Caco-2 (cell line): ENCODE measurements at regions not wholly inside any gene's neighbourhood (a gene's known extent, or its start where the extent isn't known, plus 50 kb on each side); places are given as distances from the start of the nearest gene placed in this dataset.

Source experiments
- BruUV-seq: library from RNA; stranded (reverse); fragments of 400-500 nt; replicated peaks from 2 replicates; lab custom pipeline; 2021; lab: Mats Ljungman, UMichigan
- CTCF ChIA-PET: fragments of 300-600 bp; sonication (Branson Sonifier 250); formaldehyde crosslinking; loops from one replicate; lab custom pipeline; 2022; ENCODE audit warnings: antibody characterized with exemption; lab: Charles Lee
- POLR2A ChIA-PET: fragments of 300-600 bp; sonication (Branson Sonifier 250); formaldehyde crosslinking; loops from one replicate; lab custom pipeline; 2022; ENCODE audit warnings: antibody characterized with exemption; lab: Charles Lee
- DNase-seq, 2 experiments: peaks; one replicate each; pipeline versions ENCODE4 v3.0.0 to v3.0.0-alpha.2; 2020 to 2022
- H3K27me3 ChIP-seq: replicated peaks from 2 replicates; pipeline ENCODE4 v1.6.0; 2011; ENCODE audit warnings: low read length; ENCODE audit not compliant: control insufficient read depth, insufficient read depth
- H3K36me3 ChIP-seq: 2 replicates; pipeline ENCODE4 v1.5.1; 2011; ENCODE audit warnings: low read length; ENCODE audit not compliant: control insufficient read depth, insufficient read depth
- H3K4me1 ChIP-seq: fragments of 250-450 bp; sonication (Bioruptor Pico); 2 replicates; pipeline ENCODE4 v1.5.1; 2020; ENCODE audit warnings: mild to moderate bottlenecking
- H3K4me3 ChIP-seq: 2 replicates; pipeline ENCODE4 v1.5.1; 2011; ENCODE audit warnings: low read depth, mild to moderate bottlenecking, control low read depth, low read length
- H3K9me3 ChIP-seq: fragments of 250-450 bp; sonication (Bioruptor Pico); 2 replicates; pipeline ENCODE4 v1.5.1; 2020; ENCODE audit warnings: mild to moderate bottlenecking, moderate library complexity
- H3K27ac Mint-ChIP-seq: one replicate; pipeline ENCODE4 v1.8.0; 2022; ENCODE audit warnings: mixed read lengths; ENCODE audit not compliant: unreplicated experiment
- H3K27me3 Mint-ChIP-seq: one replicate; pipeline ENCODE4 v1.8.0; 2022; ENCODE audit warnings: mixed read lengths; ENCODE audit not compliant: insufficient read depth, unreplicated experiment
- H3K36me3 Mint-ChIP-seq: one replicate; pipeline ENCODE4 v1.8.0; 2022; ENCODE audit warnings: mild to moderate bottlenecking, mixed read lengths; ENCODE audit not compliant: insufficient read depth, unreplicated experiment
- H3K4me1 Mint-ChIP-seq: one replicate; pipeline ENCODE4 v1.8.0; 2022; ENCODE audit warnings: low read depth, mixed read lengths; ENCODE audit not compliant: unreplicated experiment
- H3K4me3 Mint-ChIP-seq: one replicate; pipeline ENCODE4 v1.8.0; 2022; ENCODE audit warnings: mild to moderate bottlenecking, moderate library complexity, mixed read lengths; ENCODE audit not compliant: unreplicated experiment
- H3K9me3 Mint-ChIP-seq: one replicate; pipeline ENCODE4 v1.8.0; 2022; ENCODE audit warnings: mixed read lengths; ENCODE audit not compliant: unreplicated experiment
- intact Hi-C: fragments of 100-400 bp; cut with micrococcal nuclease; formaldehyde crosslinking; loops from one replicate; pipeline ENCODE4 v1.10.0; 2022; ENCODE audit not compliant: unreplicated experiment
- TF ChIP-seq, protein P1 (sequence below), 2 experiments: fragments of 200-600 bp in 1 of 2; IDR thresholded peaks; 1 replicate in 1 of 2; 2 replicates in 1 of 2; pipeline versions ENCODE4 v1.5.1 to v1.8.0; 2011 to 2022; ENCODE audit warnings: antibody characterized with exemption in 1 of 2, control low read depth in 1 of 2, inconsistent platforms in 1 of 2, low read depth in 1 of 2, low read length in 1 of 2, mild to moderate bottlenecking in 1 of 2, moderate library complexity in 1 of 2; ENCODE audit not compliant: insufficient read depth in 1 of 2, severe bottlenecking in 1 of 2, unreplicated experiment in 1 of 2

DNA sequence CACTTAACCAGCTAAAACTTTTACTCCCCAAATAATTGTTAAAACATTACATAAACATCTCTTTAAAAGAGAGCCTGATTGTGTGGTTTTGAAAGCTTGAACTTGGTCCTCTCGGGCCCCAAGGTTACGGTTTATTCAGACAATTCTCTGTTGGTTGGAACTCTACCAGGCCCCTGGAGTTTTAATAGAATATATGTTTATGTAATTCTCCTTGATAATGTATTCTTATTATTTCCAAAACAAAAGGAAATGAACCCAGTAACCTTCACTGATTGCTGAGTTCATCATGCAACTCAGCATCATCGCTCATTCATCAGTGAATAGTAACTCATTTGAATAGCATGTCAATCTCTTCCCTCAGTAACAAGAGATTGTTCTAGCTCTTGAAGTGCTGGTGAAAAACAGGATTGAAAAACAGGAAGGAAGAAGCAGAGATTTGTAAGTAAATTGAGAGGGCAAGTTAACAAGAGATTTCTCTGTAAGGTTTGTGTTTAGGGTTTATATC is 464.5 kb upstream of the MARCKS start:
- no peaks in the 10 kb centered on the region for H3K36me3 Mint-ChIP-seq
- H3K4me3 Mint-ChIP-seq, result no peak overlapping the region
- H3K4me1 ChIP-seq, result no peaks in the 10 kb centered on the region
- no TSS peak for BruUV-seq
- no peak overlapping the region for H3K4me3 ChIP-seq
- no peaks in the 10 kb centered on the region for H3K4me1 Mint-ChIP-seq
- ChIA-PET CTCF (no interaction called here), POLR2A (no interaction called here)
- no peak for DNase-seq
- TF ChIP-seq, protein P1, sequence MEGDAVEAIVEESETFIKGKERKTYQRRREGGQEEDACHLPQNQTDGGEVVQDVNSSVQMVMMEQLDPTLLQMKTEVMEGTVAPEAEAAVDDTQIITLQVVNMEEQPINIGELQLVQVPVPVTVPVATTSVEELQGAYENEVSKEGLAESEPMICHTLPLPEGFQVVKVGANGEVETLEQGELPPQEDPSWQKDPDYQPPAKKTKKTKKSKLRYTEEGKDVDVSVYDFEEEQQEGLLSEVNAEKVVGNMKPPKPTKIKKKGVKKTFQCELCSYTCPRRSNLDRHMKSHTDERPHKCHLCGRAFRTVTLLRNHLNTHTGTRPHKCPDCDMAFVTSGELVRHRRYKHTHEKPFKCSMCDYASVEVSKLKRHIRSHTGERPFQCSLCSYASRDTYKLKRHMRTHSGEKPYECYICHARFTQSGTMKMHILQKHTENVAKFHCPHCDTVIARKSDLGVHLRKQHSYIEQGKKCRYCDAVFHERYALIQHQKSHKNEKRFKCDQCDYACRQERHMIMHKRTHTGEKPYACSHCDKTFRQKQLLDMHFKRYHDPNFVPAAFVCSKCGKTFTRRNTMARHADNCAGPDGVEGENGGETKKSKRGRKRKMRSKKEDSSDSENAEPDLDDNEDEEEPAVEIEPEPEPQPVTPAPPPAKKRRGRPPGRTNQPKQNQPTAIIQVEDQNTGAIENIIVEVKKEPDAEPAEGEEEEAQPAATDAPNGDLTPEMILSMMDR (IDR thresholded peaks at IDR 0.05; ENCODE audit: insufficient read depth in 1 of 2, low read depth in 1 of 2, low read length in 1 of 2, severe bottlenecking in 1 of 2, unreplicated experiment in 1 of 2), result no peak
- H3K27me3 ChIP-seq, result no peaks in the 10 kb centered on the region
- no peaks in the 10 kb centered on the region for H3K27me3 Mint-ChIP-seq
- H3K27ac Mint-ChIP-seq, result no peak overlapping the region
- no peaks in the 10 kb centered on the region for H3K9me3 Mint-ChIP-seq
- no peaks in the 10 kb centered on the region for H3K36me3 ChIP-seq
- intact Hi-C loops, result no loop called here
- no peaks in the 10 kb centered on the region for H3K9me3 ChIP-seq

DNA sequence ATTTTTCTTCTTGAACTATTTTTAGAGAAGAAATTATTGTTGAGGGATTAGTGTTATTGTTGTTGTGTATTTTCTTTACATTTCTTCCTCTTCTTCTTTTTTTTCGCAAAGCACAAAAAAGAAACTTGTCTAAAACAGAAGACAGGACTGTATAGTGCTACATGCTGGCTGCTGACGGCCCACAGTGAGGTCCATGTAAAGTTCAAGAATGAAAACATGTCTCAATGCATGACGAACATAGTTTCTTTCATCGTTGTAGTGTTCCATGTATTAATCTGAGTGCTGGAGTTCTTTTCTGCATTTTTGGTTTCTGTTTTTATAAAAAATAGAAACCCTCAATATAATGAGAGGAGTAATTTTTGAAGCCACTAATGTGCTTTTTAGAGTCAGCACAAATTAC is 462.9 kb upstream of the MARCKS start:
- no peak for DNase-seq
- H3K27me3 Mint-ChIP-seq, result no peaks in the 10 kb centered on the region
- ChIA-PET POLR2A (no interaction called here), CTCF (no interaction called here)
- Histone ChIP-seq H3K36me3 (no peaks in the 10 kb centered on the region), H3K27me3 (no peaks in the 10 kb centered on the region), H3K4me3 (no peak overlapping the region), H3K4me1 (no peaks in the 10 kb centered on the region), H3K9me3 (no peaks in the 10 kb centered on the region)
- TF ChIP-seq, protein P1 (IDR thresholded peaks at IDR 0.05; ENCODE audit: insufficient read depth in 1 of 2, low read depth in 1 of 2, low read length in 1 of 2, severe bottlenecking in 1 of 2, unreplicated experiment in 1 of 2), result no peak
- no TSS peak for BruUV-seq
- intact Hi-C loops, result no loop called here
- no peaks in the 10 kb centered on the region for H3K36me3 Mint-ChIP-seq
- H3K27ac Mint-ChIP-seq, result no peak overlapping the region
- no peaks in the 10 kb centered on the region for H3K9me3 Mint-ChIP-seq
- no peak overlapping the region for H3K4me3 Mint-ChIP-seq
- H3K4me1 Mint-ChIP-seq, result no peaks in the 10 kb centered on the region

DNA sequence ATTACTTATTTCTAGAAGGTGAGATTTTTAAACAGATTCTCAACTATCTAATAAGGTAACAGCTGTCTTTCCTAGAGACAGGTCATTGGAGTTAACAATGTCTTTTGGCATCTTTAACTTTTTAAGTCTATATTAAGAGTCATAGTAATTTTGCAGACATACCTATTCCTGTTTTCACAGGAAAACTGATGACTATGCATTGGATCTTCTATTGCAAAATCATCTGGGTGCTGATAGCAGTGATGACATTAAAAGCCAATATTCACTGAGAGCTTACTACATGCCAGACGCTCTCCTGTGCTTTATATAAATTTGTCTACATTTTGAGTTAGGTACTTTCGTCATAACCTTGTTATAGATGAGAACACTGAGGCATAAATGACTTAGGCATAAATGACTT is 462.4 kb upstream of the MARCKS start:
- BruUV-seq, result no TSS peak
- no peak overlapping the region for H3K4me3 ChIP-seq
- no peaks in the 10 kb centered on the region for H3K9me3 ChIP-seq
- no peaks in the 10 kb centered on the region for H3K27me3 ChIP-seq
- CTCF ChIA-PET, result no interaction called here
- POLR2A ChIA-PET, result no interaction called here
- Mint-ChIP-seq H3K4me1 (no peaks in the 10 kb centered on the region), H3K9me3 (no peaks in the 10 kb centered on the region), H3K4me3 (no peak overlapping the region), H3K27ac (no peak overlapping the region), H3K27me3 (no peaks in the 10 kb centered on the region), H3K36me3 (no peaks in the 10 kb centered on the region)
- TF ChIP-seq, protein P1 (IDR thresholded peaks at IDR 0.05; ENCODE audit: insufficient read depth in 1 of 2, low read depth in 1 of 2, low read length in 1 of 2, severe bottlenecking in 1 of 2, unreplicated experiment in 1 of 2), result no peak
- no peaks in the 10 kb centered on the region for H3K36me3 ChIP-seq
- DNase-seq, result no peak
- H3K4me1 ChIP-seq, result no peaks in the 10 kb centered on the region
- intact Hi-C loops, result no loop called here
